ENCODE measurements at regions not wholly inside any gene's neighbourhood (a gene's known extent, or its start where the extent isn't known, plus 50 kb on each side); places are given as distances from the start of the nearest gene placed in this dataset.

GRCh38 chr14:71752111-71752738, 180.0 kb upstream of the RGS6 start:
- no peaks in the 10 kb centered on the region for H3K36me3 ChIP-seq (ENCODE audit: control insufficient read depth in 4 of 4, insufficient read depth in 4 of 4, low read length in 4 of 4)
- no peaks in the 10 kb centered on the region for H3K27me3 ChIP-seq (ENCODE audit: control insufficient read depth in 3 of 3, insufficient read depth in 3 of 3, low read length in 2 of 3)
- no peak overlapping the region for H3K27ac ChIP-seq (ENCODE audit: low read depth in 1 of 2, low read length in 1 of 2)
- no peak for TF ChIP-seq CTCF (IDR thresholded peaks at IDR 0.05; ENCODE audit: control extremely low read depth, extremely low read depth)
- peaks cover 0 to 6% (median 0%) of the 10 kb centered on the region in 5 donors for H3K4me1 ChIP-seq (ENCODE audit: control insufficient read depth in 5 of 5, insufficient read depth in 5 of 5, low read length in 5 of 5)
- 94 to 97% methylated on average over 23 of the region's 23 CpGs for WGBS, 2 donors
- no peak overlapping the region for H3K9ac ChIP-seq (ENCODE audit: insufficient read depth in 1 of 2, low read length in 2 of 2)
- DNase-seq (no peak), ATAC-seq (ENCODE audit: insufficient read depth, low FRiP score) (no peak)
- peaks cover 0 to 19% (median 4%) of the 10 kb centered on the region in 4 donors for H3K9me3 ChIP-seq (ENCODE audit: control insufficient read depth in 4 of 4, insufficient read depth in 3 of 4, low read length in 3 of 4)
- no peak overlapping the region for H3K4me3 ChIP-seq

GRCh38 chr14:71753126-71753830, 179.0 kb upstream of the RGS6 start:
- 31 to 41% methylated on average over 21 of the region's 21 CpGs for WGBS, 2 donors

GRCh38 chr14:71753976-71754375, 178.3 kb upstream of the RGS6 start:
- Histone ChIP-seq H3K27ac (ENCODE audit: low read depth in 1 of 2, low read length in 1 of 2) (no peak overlapping the region), H3K9me3 (ENCODE audit: control insufficient read depth in 4 of 4, insufficient read depth in 3 of 4, low read length in 3 of 4) (peaks cover 0 to 7% (median 0%) of the 10 kb centered on the region in 4 donors), H3K9ac (ENCODE audit: insufficient read depth in 1 of 2, low read length in 2 of 2) (no peak overlapping the region), H3K4me1 (ENCODE audit: control insufficient read depth in 5 of 5, insufficient read depth in 5 of 5, low read length in 5 of 5) (peaks cover 0 to 6% (median 0%) of the 10 kb centered on the region in 5 donors), H3K27me3 (ENCODE audit: control insufficient read depth in 3 of 3, insufficient read depth in 3 of 3, low read length in 2 of 3) (no peaks in the 10 kb centered on the region), H3K4me3 (no peak overlapping the region), H3K36me3 (ENCODE audit: control insufficient read depth in 4 of 4, insufficient read depth in 4 of 4, low read length in 4 of 4) (no peaks in the 10 kb centered on the region)
- TF ChIP-seq CTCF (IDR thresholded peaks at IDR 0.05; ENCODE audit: control extremely low read depth, extremely low read depth) = no peak
- 93 to 94% methylated on average over 15 to 16 of the region's 16 CpGs for WGBS, 2 donors
- ATAC-seq (ENCODE audit: insufficient read depth, low FRiP score) (no peak), DNase-seq (no peak)

More at GRCh38 chr14:71753126-71753830, 179.0 kb upstream of the RGS6 start:
- H3K4me3 ChIP-seq = no peak overlapping the region
- H3K9me3 ChIP-seq (ENCODE audit: control insufficient read depth in 4 of 4, insufficient read depth in 3 of 4, low read length in 3 of 4) = peaks cover 0 to 13% (median 1%) of the 10 kb centered on the region in 4 donors
- peak; percentile 93 for TF ChIP-seq CTCF (IDR thresholded peaks at IDR 0.05; ENCODE audit: control extremely low read depth, extremely low read depth)
- H3K27me3 ChIP-seq (ENCODE audit: control insufficient read depth in 3 of 3, insufficient read depth in 3 of 3, low read length in 2 of 3) = no peaks in the 10 kb centered on the region
- H3K27ac ChIP-seq (ENCODE audit: low read depth in 1 of 2, low read length in 1 of 2) = no peak overlapping the region
- no peak overlapping the region for H3K9ac ChIP-seq (ENCODE audit: insufficient read depth in 1 of 2, low read length in 2 of 2)
- peak; percentile 70 for ATAC-seq (ENCODE audit: insufficient read depth, low FRiP score)
- peak; percentile 95 to 97 (median 97) for DNase-seq
- no peaks in the 10 kb centered on the region for H3K36me3 ChIP-seq (ENCODE audit: control insufficient read depth in 4 of 4, insufficient read depth in 4 of 4, low read length in 4 of 4)
- peaks cover 0 to 6% (median 0%) of the 10 kb centered on the region in 5 donors for H3K4me1 ChIP-seq (ENCODE audit: control insufficient read depth in 5 of 5, insufficient read depth in 5 of 5, low read length in 5 of 5)

Data from lung (tissue), 11 donors.